OCI-LY3 (cell line): ENCODE measurements at regions not wholly inside any gene's neighbourhood (a gene's known extent, or its start where the extent isn't known, plus 50 kb on each side); places are given as distances from the start of the nearest gene placed in this dataset.

Source experiments
- EZH2phosphoT487 ChIP-seq: fragments of 200-600 bp; shearing (Covaris generic); IDR thresholded peaks from 2 replicates; pipeline ENCODE4 v1.6.1; 2018; ENCODE audit warnings: antibody characterized with exemption, mixed run types, low read depth
- TF ChIP-seq, protein P1 (sequence below): fragments of 200-600, 300-600 bp; sonication (generic); IDR thresholded peaks from 2 replicates; pipeline ENCODE4 v1.5.1; 2014; ENCODE audit warnings: antibody characterized with exemption, low read length, low read depth

DNA sequence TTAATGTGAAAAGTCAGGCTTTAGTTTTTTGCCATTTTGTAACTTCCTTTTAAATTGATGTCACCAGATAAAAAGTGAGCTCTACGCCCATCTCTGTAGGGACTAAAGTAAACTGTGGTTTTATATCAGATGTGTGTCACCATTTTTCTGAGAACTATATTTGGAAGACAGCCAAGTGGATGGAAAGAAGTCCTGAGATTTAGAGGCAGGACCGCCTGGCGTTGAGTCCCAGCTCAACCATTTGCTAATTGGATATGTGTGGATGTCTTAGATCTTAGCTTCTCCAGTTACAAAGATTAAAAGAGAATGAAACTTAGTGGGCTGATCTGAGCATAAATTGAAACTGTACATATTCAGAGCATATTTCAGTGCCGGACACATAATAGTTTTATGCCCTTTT is 691.6 kb upstream of the CELF2 start:
- TF ChIP-seq, protein P1, sequence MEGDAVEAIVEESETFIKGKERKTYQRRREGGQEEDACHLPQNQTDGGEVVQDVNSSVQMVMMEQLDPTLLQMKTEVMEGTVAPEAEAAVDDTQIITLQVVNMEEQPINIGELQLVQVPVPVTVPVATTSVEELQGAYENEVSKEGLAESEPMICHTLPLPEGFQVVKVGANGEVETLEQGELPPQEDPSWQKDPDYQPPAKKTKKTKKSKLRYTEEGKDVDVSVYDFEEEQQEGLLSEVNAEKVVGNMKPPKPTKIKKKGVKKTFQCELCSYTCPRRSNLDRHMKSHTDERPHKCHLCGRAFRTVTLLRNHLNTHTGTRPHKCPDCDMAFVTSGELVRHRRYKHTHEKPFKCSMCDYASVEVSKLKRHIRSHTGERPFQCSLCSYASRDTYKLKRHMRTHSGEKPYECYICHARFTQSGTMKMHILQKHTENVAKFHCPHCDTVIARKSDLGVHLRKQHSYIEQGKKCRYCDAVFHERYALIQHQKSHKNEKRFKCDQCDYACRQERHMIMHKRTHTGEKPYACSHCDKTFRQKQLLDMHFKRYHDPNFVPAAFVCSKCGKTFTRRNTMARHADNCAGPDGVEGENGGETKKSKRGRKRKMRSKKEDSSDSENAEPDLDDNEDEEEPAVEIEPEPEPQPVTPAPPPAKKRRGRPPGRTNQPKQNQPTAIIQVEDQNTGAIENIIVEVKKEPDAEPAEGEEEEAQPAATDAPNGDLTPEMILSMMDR, result no peak
- no peak for TF ChIP-seq EZH2phosphoT487
